GM18502 (cell line): ENCODE measurements at regions not wholly inside any gene's neighbourhood (a gene's known extent, or its start where the extent isn't known, plus 50 kb on each side); places are given as distances from the start of the nearest gene placed in this dataset.
"Not testable (repeated sequence)": the region's sequence is repeated elsewhere in the genome, so short reads cannot be mapped to it uniquely, and the experiment has no call there.

Experiments used
- ATAC-seq: cut with Tn5 transposase; IDR thresholded peaks from one replicate; pipeline ENCODE4 v1.9.1; 2021; ENCODE audit warnings: mild to moderate bottlenecking; ENCODE audit not compliant: unreplicated experiment, poor library complexity

GRCh38 chr2:235212501-235213158 is 260.8 kb downstream of the SH3BP4 start:
- ATAC-seq, result no peak

DNA sequence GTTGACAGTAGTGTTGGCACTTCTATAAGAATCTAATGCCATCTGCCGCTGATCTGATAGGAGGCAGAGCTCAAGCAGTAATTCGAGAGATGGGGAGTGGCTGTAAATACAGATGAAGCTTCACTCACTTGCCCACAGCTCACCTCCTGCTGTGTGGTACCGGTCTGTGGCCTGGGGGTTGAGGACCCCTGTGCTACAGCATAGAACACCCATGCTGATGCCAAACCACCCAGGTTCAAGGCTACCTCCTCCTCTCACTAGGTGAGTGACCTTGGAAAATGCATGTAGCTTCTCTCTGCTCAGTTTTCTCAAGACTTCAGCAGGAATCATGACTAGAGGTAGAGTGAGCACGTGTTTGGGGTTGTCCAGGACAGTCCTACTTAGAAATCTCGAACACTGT is 263.4 kb downstream of the SH3BP4 start:
- no peak for ATAC-seq

GRCh38 chr2:235216901-235217300 is 265.1 kb downstream of the SH3BP4 start:
- no peak for ATAC-seq

DNA sequence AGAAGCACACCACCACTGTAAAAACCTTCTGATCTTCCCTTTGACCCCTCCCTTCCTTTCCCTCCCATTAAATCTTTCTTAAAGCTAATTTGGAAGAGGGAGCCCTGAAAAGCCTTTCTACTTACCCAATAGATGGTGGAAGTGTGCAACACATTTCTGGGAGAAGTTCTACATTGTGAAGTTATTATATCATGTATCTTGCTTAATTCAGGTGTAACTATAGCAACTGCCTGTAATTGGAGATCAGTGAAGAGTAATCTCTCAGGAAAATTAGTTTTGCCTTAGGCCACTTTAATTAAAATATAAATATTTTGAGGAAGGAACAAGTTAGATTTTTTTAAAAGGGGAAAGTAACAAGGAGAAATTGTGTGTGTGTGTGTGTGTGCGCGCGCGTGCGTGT is 266.0 kb downstream of the SH3BP4 start:
- ATAC-seq, result no peak

GRCh38 chr2:235218486-235218907 is 266.7 kb downstream of the SH3BP4 start:
- ATAC-seq, result no peak

- ATAC-seq, result no peak
These were observed 267.2 kb downstream of the SH3BP4 start for GRCh38 chr2:235219048-235219447.

GRCh38 chr2:235220331-235220730 is 268.5 kb downstream of the SH3BP4 start:
- no peak for ATAC-seq

DNA sequence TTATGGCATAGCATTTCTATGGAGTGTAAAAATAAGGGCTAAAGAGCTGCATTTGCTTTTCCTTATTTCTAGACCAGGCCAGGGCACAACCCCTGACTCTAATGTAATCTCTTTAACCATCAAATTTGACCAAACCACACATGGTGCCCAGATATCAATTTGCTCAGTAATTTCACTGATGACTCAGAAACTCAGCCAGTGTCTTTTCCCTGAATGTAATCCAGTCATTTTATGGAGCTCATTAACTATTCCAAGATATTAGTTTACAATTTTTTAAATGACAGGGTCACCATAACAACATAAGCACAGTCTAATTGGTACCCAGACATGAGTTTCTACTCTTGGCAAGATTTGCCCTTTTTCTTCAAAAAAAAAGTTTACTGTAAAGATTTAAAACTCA is 270.8 kb upstream of the AGAP1 start:
- no peak for ATAC-seq

- ATAC-seq, result no peak
These were observed 269.4 kb upstream of the AGAP1 start for GRCh38 chr2:235224410-235224809.

GRCh38 chr2:235225261-235225660 is 268.6 kb upstream of the AGAP1 start:
- no peak for ATAC-seq

- no peak for ATAC-seq
These were observed 266.3 kb upstream of the AGAP1 start for GRCh38 chr2:235227590-235227989.

GRCh38 chr2:235228422-235228821 is 265.4 kb upstream of the AGAP1 start:
- ATAC-seq, result not testable (repeated sequence)

DNA sequence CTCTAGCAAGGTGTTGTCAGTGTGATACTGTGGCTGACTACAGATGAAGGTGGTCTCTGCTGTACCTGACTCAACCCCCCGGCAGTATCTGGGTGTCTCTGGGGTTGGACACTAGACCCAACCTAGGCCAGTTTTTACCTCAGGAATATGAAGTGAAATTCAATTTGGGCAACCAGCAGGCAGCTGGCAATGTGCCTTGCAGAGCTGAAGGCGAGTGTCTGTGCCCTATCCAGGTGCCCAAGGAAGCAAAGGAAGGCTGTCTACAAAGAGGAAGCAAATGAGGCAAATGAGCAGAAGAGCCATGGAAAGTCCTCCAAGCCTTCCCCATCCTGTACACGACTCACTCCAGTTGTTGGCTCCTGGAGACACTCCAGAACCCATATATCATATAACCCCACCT is 264.6 kb upstream of the AGAP1 start:
- no peak for ATAC-seq

GRCh38 chr2:235230821-235231601 is 262.8 kb upstream of the AGAP1 start:
- ATAC-seq, result no peak

DNA sequence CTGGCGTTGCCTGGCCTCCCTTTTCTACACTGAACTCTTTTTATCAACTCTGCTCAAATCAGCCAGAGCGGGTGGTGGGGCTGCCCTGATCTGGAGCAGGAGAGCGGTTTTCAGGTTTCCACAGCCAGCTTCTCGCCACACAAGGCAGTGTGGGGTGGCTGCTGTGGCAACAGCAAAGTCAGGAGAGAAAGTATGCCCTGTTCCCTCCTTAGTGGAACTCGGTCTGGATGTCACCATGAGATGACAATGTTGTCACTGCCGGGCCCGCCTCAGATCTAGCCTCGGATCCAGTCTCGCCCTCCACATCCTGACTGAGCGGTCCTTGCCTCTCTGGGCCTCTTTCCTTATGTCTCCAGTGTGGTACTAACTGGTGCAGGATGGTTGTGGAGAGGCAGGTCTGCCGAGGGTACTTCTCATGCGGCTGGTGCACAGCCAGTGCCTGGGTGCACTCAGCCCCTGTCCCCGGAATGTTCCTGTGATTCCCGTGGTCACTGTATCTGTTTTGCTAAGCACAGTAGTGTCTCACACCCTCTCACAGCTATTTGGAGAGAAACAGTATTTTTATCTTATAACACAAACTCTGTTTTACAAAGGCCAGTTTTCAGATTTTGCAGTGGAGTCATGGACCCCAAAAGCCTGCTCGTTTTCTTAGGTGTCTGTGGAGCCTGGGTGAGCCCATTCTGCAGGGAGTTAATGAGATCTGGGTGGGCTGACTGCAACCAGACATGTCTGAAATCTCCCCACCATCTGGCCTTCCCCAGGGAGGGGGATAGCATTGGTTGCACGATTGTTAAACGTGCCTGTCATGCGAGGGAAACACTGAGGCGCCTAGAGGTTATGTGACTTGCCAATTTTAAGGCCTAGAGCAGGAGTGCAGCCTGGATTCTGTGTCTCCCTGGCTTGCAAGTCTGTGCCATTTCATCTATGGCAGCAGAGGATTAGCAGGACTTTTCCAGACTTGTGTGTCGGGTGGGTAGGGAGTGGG is 261.1 kb upstream of the AGAP1 start:
- no peak for ATAC-seq

GRCh38 chr2:235234736-235235135 is 259.1 kb upstream of the AGAP1 start:
- no peak for ATAC-seq

DNA sequence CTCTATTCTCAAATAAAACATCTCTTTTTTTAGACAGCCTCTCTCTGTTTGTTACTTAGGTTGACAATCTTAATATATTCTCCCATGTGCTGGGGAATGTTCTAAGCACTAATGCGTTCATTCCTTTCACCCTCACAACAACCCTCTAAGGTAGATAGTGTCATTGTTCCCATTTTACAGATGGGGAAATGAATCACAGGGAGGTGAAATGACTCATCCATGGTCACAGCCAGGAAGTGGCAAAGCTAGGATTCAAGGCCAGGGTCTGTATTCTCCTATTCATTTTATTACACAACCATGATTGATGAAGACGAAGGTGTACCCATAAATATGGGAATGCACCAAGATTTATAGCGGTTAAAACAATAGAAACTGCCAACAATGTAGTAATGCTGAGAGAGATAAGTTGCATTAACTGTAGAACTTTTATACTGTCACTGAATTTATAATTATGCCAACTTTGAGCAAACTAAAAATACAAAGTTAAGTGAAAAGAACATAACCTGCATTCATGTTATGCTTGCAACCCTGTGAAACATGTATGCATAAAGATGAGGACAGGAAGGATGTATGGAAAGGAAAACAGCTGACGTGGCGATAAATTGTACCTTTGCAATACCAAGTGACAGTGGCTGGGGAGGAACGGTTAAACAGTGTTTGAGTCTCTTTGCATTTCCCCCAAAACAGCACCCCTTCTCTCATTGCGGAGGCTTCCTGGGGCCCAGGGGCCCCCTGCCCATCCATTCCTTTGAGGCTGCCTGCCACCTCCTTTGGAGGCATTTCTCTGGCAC is 257.7 kb upstream of the AGAP1 start:
- no peak for ATAC-seq

DNA sequence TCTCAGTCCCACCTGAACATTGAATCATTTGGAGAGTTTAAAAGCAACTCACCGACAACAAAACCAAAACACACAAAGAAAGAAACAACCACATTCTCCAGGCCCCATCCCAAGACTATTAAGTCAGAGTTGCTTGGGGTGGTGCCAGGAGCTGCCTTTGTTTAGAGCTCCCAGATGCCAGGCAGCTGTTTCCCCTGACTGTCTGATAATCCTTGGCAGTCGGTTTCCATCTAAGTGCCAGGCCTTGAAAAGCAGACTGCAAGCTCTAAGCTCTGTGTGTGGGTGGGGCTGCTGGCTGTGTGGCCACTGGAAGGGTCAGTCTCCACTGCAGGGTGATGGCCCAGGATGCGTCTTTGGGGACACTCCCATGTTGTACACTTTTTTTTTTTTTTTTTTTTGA is 255.3 kb upstream of the AGAP1 start:
- ATAC-seq, result no peak

- no peak for ATAC-seq
These were observed 253.3 kb upstream of the AGAP1 start for GRCh38 chr2:235240574-235240973.
